ENCODE measurements at regions not wholly inside any gene's neighbourhood (a gene's known extent, or its start where the extent isn't known, plus 50 kb on each side); places are given as distances from the start of the nearest gene placed in this dataset.
A peak's percentile ranks its signal among the peaks of the same experiment; 100 is the strongest.

DNA sequence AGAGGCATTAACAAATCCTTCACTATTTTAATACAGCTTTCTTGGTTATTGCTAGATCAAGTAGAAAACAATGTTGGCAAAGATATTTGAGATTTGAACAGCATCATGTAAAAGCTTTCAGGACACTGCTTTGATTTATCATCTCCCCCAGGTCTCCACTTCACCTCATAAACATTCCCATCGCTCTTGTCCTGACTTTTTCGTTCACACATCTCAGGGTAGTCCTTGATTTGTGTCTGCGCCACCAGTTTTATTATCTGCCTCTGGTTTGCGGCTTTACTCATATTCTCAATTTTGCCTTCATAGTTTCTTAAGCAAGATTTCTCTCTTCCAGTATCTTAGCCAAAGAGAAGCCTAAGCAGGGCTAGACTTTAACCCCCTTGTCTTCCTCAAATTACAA lies 63.5 kb upstream of the ROR1 start:
- no peak for DNase-seq (ENCODE audit: low read depth in 2 of 2)

DNA sequence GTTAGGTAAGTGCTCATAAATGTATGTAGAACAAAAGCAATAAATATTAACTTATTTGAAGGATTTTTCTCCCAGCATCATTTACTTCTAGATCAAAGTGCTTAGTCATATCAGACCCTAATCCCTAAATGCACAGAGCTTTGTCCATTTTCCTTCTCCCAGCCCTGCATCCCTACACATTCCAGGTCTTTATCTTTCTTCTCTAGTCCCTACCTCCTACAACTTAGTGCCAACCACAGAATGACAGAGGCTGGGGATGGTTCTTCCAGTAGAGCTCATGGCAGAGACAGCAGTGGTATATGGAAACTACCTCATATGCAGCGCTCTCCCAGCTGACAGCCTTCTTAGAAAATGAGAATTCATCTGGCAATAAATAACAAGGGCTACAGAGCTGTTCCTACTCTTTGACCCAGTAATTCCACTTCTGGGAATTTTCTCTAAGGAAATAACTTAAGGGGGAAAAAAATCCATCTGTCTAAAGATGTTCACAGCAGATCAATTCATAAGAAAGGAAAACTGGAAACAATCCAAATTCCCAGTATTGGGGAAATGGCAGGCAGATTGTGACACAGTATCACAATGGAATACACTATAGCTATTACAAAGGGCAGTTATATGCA lies 62.9 kb upstream of the ROR1 start:
- no peak for DNase-seq (ENCODE audit: low read depth in 2 of 2)

DNA sequence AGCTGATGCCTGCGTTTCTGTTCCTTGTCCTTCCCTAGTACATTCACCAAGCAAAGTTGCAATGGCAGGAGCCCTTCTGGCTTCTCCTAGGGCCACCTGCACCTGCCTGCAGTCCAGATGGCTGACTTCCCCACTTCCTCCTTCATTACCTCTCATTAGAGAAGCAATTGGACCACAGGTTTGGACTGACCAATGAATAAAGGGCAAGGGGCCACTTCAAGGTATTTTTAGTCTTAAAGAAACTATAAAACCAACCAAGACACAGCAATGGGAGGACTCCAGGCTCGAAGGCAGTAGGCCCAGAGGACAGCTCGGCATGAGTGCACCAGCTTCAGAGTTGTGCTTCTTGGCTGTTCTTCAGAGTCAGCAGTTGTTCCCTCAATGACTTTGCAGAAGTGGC lies 60.8 kb upstream of the ROR1 start:
- DNase-seq (ENCODE audit: low read depth in 2 of 2): no peak

DNA sequence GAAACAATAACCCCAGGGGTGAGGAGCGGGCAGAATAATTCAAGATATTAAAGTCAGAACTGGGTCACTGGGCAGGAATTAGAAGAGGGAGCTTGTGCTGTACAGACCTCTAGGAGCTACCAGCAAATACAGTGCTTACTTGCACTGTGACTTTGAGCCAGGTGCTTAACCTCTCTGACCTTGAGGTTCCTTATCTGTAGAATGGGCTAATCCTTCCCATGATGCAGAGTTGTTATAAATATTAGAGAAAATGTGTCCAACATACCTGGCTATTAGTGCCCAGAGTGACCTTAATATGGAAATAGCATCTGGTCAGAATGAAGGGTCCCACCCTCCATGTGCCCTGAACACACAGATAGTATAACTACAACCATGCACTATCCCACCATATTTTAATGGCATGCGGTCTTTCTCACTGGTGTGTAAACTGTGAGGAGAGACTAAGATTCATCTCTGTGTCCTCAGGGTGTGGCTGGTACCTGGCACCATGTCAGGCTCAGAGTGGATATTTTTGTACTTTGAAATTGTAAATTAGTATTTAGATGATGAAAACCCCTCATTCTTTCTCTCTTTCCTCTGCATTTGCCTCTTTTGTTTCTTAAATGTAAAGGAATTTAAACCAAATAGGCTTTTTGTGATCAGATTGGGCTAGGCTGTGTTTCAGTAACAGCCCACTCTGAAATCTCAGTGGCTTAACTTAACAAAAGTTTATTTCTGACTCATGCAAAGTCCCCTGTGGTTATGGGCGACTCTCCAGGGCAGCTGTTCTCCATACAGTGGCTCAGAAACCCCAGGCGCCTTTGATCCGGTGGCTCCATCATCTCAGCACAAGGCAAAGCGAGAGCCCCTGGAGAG lies 60.0 kb upstream of the ROR1 start:
- DNase-seq (ENCODE audit: low read depth in 2 of 2): peak; percentile 70 to 75

DNA sequence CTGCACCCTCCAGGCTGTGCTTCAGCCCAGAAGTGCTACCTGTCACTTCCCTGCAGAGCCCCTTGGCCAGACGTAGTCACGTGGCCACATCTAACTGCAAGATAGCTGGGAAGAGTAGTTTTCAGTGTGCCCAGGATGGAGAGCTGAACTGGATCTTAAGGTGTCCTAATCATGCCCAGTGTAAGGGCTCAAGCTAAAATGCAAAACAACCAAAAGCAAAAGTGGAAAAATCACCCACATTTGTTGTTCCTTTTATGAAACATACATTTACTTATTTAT lies 59.4 kb upstream of the ROR1 start:
- no peak for DNase-seq (ENCODE audit: low read depth in 2 of 2)

DNA sequence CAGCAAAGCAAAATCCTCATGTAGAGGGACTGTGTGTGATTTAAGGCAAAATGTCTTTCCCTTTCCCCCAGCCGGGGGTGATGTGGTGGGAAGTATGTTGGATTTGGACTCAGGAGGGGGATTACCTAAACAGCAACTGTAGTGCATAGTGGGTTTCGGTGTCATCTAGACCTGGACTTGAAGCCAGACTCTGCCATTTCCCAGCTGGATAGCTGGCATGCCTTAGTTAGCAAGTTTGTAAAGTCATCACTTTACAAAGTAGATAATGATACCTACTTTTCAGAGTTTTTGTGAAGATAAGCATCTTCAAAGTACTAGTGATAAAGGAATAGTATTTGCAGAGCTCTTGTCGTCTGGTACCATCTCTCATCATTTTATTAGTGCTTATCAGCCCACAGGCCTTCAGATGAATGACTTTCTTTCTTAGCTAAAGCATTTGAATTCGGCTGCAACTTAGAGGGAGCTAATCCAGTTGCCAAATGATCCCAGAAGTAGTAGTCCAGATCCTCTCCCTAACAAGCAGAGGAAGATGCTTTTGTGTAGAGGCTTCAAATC lies 56.2 kb upstream of the ROR1 start:
- no peak for DNase-seq (ENCODE audit: low read depth in 2 of 2)

DNA sequence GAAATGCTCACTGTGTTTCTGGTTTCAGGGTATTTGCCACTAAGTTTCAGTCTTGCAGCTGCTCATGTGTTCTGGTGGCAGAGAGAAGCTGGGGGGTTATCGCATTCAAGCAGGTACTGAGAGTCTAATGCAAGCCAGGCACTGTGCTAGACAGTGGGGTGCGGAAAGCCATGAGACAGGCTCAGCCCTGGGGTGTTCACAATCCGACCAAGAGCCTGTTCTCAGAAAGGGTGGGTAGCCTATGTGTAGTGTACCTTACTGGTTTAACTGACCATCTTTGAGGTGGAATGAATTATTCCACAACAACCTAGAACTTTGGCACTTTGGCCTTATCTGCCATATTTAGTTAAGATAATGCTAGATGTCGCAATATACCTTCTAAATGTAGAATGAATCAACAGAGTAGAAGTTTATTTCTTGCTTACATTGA lies 55.3 kb upstream of the ROR1 start:
- DNase-seq (ENCODE audit: low read depth in 2 of 2): no peak

DNA sequence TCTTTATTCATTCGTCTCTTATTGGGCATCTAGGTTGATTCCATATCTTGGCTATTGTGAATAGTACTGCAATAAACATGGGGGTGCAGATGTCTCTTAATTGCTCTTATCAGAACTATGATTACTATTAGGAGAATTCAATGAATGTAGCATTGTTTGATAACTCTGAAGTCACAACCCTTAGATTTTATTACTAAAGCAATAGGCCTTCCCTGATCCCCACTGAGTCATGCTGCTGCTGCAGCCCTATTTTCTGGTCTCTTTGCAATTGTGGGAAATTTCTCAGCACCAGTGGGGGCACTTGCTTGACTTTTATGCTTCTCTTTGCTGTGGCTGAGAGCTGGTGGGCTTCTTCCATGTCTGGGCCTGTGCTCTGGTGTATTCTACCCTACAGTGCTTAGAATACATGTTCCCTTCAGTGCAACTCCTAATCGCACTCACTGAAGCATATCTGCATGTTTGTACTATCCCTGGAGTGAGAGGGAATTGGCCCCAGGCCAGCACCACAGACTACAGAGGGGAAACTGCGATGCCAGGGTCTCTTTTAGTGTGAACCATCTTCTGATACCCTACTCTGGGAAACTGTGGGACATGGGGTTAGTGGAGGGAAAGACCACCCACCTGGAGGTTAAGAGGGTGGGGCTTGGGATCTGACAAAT lies 52.2 kb upstream of the ROR1 start:
- no peak for DNase-seq (ENCODE audit: low read depth in 2 of 2)

DNA sequence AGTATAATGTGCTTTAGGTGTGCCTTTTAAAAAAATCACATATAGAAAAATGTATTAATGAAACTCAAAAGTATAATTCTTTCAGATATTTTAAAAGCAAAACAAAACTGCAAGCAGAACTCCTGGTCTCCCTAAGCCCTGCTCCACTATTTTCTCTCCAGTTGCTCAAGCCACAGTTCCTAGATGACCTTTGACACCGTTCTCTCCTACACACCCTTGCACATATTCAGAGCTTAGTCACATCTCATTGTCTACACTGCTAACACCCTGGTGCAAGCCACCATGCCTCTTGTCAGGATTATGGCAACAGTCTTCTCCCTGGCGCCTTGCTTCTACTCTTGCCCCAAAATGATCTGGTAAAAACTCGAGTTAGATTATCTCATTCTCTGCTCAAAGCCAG lies 50.2 kb upstream of the ROR1 start:
- DNase-seq (ENCODE audit: low read depth in 2 of 2): no peak
